Lower leg skin (tissue), 4 donors: ENCODE measurements at regions not wholly inside any gene's neighbourhood (a gene's known extent, or its start where the extent isn't known, plus 50 kb on each side); places are given as distances from the start of the nearest gene placed in this dataset.
"Not testable (repeated sequence)": the region's sequence is repeated elsewhere in the genome, so short reads cannot be mapped to it uniquely, and the experiment has no call there.

Experiments used
- DNase-seq, 2 donors: peaks; one replicate each; pipeline ENCODE4 v3.0.0-alpha.2; 2019; ENCODE audit warnings: low spot score in 2 of 2
- H3K4me3 ChIP-seq: fragments of 200-600 bp; sonication (generic); 2 replicates; pipeline ENCODE4 v1.5.1; 2017; ENCODE audit warnings: mild to moderate bottlenecking, low read depth; ENCODE audit not compliant: poor library complexity, severe bottlenecking
- CTCF ChIP-seq, 3 donors: fragments of 450-650 bp; IDR thresholded peaks; one replicate each; pipeline ENCODE4 v1.5.1; 2016; ENCODE audit warnings: antibody characterized with exemption in 3 of 3, mild to moderate bottlenecking in 3 of 3, moderate library complexity in 2 of 3
- POLR2A ChIP-seq, 2 donors: fragments of 450-650 bp; IDR thresholded peaks; one replicate each; pipeline ENCODE4 v1.6.1; 2016 to 2017; ENCODE audit warnings: antibody characterized with exemption in 2 of 2, mild to moderate bottlenecking in 1 of 2, moderate library complexity in 1 of 2
- WGBS, 2 donors: methylation state at CpG; one replicate each; pipeline ENCODE4 v1.1.5; 2018; 5-methylcytosine and 5-hydroxymethylcytosine counted together
- intact Hi-C: fragments of 100-400 bp; cut with DNase I; formaldehyde crosslinking; loops from one replicate; pipeline ENCODE4 v1.15.0; 2023; ENCODE audit warnings: low total_unique reads

- TF ChIP-seq POLR2A (IDR thresholded peaks at IDR 0.05) (no peak), CTCF (IDR thresholded peaks at IDR 0.05) (no peak)
- H3K4me3 ChIP-seq: no peak overlapping the region
- intact Hi-C loops: no loop called here
- WGBS, 2 donors: 73 to 74% methylated on average over 2 of the region's 2 CpGs
- DNase-seq: no peak
Measured at GRCh38 chr18:40124107-40124506, 1830.9 kb upstream of the PIK3C3 start.

GRCh38 chr18:40120796-40121391 is 1834.1 kb upstream of the PIK3C3 start:
- DNase-seq: no peak
- H3K4me3 ChIP-seq: no peak overlapping the region
- WGBS, 2 donors: 21 to 36% methylated on average over 2 of the region's 2 CpGs
- intact Hi-C loops: no loop called here
- TF ChIP-seq POLR2A (IDR thresholded peaks at IDR 0.05) (no peak), CTCF (IDR thresholded peaks at IDR 0.05) (no peak)

- TF ChIP-seq CTCF (IDR thresholded peaks at IDR 0.05): no peak
- H3K4me3 ChIP-seq: no peak overlapping the region
- intact Hi-C loops: no loop called here
- DNase-seq: no peak
- WGBS, 2 donors: 65 to 69% methylated on average over 1 of the region's 1 CpG
Measured at GRCh38 chr18:40120356-40120755, 1834.7 kb upstream of the PIK3C3 start.

- DNase-seq, intact Hi-C loops, H3K4me3 ChIP-seq: not testable (repeated sequence)
- 83 to 95% methylated on average over 10 of the region's 10 CpGs for WGBS, 2 donors
Measured at GRCh38 chr18:40119581-40119980, 1835.5 kb upstream of the PIK3C3 start.

GRCh38 chr18:40110455-40110854 is 1844.6 kb upstream of the PIK3C3 start:
- intact Hi-C loops: no loop called here
- no peak overlapping the region for H3K4me3 ChIP-seq
- TF ChIP-seq CTCF (IDR thresholded peaks at IDR 0.05): no peak
- no peak for TF ChIP-seq POLR2A (IDR thresholded peaks at IDR 0.05)
- 88 to 91% methylated on average over 3 of the region's 3 CpGs for WGBS, 2 donors
- no peak for DNase-seq

GRCh38 chr18:40109252-40110049 is 1845.6 kb upstream of the PIK3C3 start:
- no peak overlapping the region for H3K4me3 ChIP-seq
- 40 to 48% methylated on average over 2 of the region's 2 CpGs for WGBS, 2 donors
- TF ChIP-seq POLR2A (IDR thresholded peaks at IDR 0.05): no peak
- no peak for TF ChIP-seq CTCF (IDR thresholded peaks at IDR 0.05)
- no peak for DNase-seq
- intact Hi-C loops: no loop called here
